ENCODE measurements at regions not wholly inside any gene's neighbourhood (a gene's known extent, or its start where the extent isn't known, plus 50 kb on each side); places are given as distances from the start of the nearest gene placed in this dataset.
"Not testable (repeated sequence)": the region's sequence is repeated elsewhere in the genome, so short reads cannot be mapped to it uniquely, and the experiment has no call there.

DNA sequence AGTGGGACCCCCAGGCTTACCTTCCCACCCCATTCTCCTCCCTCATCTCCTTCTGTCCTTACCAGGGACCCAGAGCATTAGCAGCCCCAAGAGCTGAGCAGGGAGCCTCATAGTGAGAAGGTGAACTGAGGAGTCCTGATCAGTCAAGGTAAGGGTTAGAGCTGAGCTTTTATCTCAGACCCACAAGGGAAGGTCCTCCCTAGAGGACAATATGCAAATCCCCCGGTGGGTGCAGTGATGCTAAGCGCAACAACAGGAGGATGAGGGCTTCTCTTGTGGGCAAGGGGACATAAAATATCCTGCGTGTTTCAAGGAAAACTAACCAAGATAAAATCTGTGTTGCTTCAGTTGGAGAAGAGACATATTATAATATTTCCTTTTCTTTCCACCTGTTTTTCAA is 505.2 kb downstream of the RPIA start:
- not testable (repeated sequence) for ATAC-seq (ENCODE audit: low FRiP score); DNase-seq (ENCODE audit: low spot score)

DNA sequence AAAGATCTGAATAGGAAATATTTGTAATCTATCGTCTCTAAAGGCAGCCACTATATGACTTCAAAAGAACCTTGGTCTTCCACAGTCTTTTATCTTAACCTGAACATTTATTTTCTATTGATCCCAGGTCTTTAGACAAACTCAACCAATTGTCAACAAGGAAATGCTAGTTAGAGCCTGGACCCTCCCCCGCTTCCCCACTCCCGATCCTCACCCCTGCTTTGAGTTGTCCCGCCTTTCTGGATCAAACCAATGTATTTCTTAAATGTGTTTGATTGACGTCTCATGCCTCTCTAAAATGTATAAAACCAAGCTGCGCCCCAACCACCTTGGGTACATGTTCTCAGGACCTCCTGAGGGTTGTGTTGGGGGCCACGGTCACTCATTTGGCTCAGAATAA is 506.6 kb downstream of the RPIA start:
- ATAC-seq (ENCODE audit: low FRiP score); DNase-seq (ENCODE audit: low spot score): not testable (repeated sequence)

DNA sequence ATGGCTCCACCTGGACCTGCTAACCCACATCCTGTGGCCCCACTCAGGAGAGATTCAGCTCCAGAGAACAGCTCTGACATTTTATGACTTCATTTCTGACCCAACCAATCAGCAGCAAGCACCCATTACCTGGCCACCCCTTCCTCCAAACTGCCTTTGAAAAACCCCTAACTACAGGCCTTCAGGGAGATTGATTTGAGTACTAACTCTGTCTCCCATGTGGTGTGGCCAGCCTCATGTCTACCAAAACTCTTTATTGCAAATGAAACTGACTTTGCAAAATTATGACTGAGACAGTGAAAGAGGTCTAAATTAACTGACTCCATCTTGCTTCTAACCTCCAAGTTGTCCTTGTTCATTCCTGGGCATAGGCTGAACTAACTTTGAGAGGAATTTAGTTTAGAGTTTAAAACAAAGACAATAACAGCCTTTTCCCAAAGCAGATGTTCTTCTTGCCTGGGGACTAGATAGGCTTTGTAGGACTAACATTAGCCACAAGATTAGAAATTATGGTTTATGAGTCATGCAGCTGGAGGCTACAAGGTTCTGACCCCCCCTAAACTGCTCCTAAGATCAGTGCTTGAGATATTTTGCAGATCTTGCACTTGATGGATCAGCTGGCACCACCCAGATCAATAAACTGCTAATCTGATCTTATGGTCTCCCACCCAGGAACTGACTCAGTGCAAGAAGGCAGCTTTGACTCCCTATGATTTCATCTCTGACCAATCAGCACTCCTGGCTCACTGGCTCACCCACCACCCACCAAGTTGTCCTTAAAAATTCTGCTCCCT is 508.2 kb downstream of the RPIA start:
- not testable (repeated sequence) for ATAC-seq (ENCODE audit: low FRiP score)

DNA sequence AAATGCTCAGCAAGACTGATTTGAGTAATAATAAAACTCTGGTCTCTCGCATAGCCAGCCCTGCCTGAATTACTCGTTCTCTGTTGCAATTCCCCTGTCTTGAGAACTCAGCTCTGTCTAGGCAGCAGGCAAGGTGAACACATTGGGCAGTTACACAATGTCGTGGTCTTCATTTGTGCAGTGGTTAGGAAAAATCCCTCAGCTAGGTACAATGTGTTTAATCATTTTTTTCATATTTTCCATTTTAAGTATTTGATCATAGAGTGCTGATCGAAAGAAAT is 508.7 kb downstream of the RPIA start:
- DNase-seq (ENCODE audit: low spot score); ATAC-seq (ENCODE audit: low FRiP score): not testable (repeated sequence)

More for the DNA sequence above, 508.2 kb downstream of the RPIA start:
- DNase-seq (ENCODE audit: low spot score), result not testable (repeated sequence)

DNA sequence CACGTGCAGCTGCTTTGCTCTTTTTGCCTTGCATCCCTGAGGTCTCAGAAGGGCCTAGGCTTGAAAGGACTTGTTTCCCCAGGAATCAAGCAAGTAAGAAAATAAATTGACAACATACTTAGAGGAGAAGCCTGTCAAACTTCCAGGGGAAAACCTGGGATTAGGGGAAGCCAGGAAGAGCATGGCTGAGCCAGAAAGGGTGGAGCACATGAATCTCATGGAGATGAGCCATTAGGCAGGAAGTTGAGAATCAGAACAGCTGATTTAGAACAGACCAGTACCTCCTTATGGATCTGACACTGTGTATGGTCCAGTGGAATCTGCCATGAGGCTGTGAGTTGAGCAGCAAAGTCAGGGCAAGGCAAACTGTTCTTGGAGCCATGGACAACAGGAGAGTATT is 511.0 kb downstream of the RPIA start:
- ATAC-seq (ENCODE audit: low FRiP score); DNase-seq (ENCODE audit: low spot score): not testable (repeated sequence)

DNA sequence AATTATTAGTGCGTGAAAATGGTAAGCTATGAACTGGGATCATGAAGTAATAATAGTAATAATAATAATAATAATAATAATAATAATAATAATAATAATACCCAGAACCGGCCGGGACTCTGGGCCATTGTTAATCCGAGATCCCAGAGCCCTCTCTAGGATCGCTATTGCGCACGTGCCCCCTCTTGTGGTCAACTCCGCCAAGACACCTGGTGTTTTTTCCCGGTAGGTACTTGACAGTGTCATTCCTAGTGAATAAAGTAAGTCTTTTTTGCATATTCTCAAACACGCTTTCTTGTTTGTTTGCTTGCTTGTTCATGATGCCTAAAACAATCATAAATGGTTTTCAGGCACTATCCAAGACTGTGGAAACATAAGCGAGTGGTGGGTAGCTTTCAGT is 513.7 kb downstream of the RPIA start:
- not testable (repeated sequence) for ATAC-seq (ENCODE audit: low FRiP score)
- DNase-seq (ENCODE audit: low spot score), result peak; percentile 52

DNA sequence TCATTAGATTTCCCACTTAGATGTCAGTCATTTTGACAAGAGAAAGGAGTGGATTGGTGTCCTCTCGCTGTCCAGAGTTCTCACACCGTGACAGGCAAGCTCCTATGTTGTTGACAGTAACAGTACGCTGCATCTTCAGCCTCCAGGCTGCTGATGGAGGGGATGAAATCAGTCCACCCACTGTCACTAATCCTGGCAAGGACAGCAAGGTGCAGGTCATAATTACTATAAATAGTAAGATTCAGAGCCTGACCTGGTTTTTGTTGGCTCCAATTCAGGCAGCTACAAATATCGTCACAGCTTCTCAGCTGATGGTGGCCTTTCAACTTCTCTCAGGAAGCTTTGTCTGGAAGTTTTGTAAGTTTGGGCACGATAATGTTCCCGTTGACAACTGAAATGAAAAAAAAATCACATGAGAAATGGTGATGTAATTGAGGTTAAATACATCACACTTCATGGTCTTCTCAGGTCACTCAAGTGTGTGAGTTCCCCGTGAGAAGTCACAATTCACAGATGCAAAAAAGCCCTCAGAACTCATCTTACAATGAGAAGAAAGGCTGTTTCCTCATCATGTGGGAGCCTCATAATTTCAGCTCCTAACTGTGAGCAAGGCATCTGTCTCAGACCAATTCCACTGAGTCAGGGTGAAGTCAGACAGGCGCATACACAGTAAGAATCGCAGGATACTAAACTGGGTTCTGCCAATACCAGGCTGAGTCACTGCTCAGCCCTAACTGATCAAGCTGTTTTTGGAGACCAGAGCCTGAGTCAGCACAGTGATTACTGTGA is 516.9 kb downstream of the RPIA start:
- peak; percentile 37 for ATAC-seq (ENCODE audit: low FRiP score)
- DNase-seq (ENCODE audit: low spot score), result not testable (repeated sequence)

DNA sequence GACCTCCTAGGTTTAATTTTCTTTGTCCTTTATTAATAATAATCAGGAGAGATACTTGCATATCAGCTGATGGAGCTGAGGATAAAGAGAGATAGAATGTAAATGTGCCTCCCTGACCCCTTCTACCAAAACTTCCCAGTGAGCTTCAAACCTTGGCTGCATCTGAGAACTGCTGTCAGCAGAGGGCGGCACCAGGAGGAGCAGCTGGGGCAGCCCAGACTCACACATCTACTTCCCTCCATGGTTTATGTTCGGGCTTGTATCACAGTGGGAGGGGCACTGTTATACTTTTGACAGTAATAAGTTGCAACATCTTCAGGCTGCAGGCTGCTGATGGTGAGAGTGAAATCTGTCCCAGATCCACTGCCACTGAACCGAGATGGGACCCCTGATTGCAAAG is 521.7 kb downstream of the RPIA start:
- not testable (repeated sequence) for ATAC-seq (ENCODE audit: low FRiP score); DNase-seq (ENCODE audit: low spot score)

DNA sequence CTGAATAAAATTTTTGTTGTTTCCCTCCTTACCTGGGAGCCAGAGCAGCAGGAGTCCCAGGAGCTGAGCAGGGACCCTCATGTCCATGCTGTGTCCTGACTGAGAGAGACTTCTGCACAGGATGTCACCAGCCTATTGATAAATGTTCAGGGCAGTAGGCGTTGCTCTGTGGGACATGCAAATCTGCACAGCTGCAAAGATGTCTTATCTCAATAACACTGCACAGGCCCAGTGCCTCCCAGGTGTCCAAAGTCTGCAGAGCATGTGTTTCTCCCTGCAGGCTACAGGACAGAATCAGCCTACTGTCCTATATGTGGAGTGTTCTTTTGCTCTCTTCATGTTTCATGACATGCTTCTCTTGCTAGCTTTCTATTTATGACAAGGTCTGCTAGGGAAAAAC is 522.3 kb downstream of the RPIA start:
- DNase-seq (ENCODE audit: low spot score); ATAC-seq (ENCODE audit: low FRiP score): not testable (repeated sequence)

DNA sequence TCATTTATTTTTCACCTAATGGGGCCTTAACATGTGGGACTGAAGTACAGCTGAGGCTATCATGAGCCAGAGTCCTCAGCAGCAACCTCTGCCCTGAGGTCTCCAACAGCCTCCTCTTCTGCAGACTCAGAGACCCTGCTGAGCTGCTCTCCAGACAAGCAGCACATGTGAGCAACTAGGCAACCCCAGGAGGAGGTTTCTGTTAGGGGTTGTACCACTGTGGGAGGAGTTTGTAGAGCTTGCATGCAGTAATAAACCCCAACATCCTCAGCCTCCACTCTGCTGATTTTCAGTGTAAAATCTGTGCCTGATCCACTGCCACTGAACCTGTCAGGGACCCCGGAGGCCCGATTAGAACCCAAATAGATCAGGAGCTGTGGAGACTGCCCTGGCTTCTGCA is 530.0 kb downstream of the RPIA start:
- DNase-seq (ENCODE audit: low spot score); ATAC-seq (ENCODE audit: low FRiP score): not testable (repeated sequence)

DNA sequence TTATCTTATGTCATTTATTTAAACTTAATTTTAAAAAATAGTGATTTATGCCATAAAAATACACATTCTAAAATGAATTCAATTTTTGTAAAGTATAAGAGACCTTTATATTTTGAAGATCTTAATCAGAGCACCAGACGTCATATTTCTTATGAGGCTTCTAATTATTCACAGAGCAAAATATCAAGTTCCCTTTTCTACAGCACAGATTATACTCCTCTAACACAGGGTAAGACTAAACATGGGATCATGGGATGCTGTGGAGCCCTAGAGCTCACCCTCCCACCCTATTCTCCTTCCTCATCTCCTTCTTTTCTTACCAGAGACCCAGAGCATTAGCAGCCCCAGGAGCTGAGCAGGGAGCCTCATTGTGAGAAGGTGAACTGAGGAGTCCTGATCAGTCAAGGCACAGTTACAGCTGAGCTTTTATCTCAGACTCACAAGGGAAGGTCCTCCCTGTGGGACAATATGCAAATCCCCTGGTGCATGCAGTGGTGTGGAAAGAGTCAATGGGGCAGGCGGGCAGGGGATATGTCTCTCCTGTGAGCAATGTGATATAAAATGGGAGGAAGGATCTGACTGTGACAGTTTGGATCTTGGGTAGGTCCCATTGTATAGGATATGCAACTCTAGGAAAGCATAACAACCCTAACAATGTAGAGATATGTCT is 530.7 kb downstream of the RPIA start:
- ATAC-seq (ENCODE audit: low FRiP score); DNase-seq (ENCODE audit: low spot score): not testable (repeated sequence)

DNA sequence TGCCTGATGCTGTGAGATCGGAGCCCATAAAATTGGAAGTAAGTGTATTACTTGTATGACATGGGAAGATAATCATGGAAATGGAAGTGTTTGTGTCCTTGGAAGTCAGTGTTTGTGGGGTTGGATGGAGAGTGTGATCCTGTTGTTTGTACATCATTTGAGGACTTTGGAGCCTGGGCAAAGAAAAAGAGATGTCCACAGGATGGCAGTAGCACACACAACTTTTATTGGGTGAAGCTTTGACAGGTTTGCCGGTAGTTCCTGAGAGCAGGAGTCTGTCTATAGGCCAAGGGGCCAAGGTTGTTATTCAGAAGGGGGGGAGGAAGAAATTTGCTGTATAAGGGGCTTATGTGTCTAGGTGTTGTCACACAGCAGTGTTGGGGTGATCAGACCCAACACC is 533.3 kb downstream of the RPIA start:
- not testable (repeated sequence) for ATAC-seq (ENCODE audit: low FRiP score); DNase-seq (ENCODE audit: low spot score)

DNA sequence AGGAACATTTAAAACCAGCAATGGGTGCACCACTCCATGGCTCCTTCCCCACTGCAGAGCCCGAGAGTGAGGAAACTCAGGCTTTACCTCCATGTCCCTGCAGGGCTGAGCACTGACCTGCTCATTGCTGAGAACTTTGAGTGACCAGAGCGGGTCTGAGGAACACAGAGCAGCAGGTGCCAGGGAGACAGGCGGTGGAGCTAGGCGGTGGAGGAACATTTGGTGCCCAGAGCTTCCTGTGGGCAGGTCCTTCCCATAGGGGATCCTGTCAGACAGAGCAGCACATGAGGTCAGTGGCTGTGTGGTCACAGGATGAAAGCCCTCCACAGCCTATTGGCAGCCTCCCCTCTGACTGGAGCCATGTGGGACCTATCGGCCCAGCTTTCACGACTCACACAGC is 538.5 kb downstream of the RPIA start:
- not testable (repeated sequence) for DNase-seq (ENCODE audit: low spot score); ATAC-seq (ENCODE audit: low FRiP score)

DNA sequence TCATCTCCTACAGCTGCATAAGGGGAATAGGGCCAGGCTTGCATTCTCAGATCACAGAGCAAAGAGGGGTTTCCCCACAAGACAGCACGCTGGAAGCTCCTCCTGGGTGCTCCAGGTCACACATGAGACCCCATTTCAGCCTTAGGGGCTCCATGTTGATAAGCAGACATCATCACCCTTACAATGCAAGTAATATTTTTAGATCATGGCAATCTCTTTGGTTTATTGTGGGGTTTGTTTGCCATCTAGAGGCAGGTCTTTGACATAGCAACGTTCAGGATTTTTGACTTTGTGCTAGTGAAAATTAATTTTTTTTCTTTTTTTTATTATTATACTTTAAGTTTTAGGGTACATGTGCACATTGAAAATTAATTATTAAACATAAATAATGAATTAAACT is 539.8 kb downstream of the RPIA start:
- DNase-seq (ENCODE audit: low spot score); ATAC-seq (ENCODE audit: low FRiP score): not testable (repeated sequence)

DNA sequence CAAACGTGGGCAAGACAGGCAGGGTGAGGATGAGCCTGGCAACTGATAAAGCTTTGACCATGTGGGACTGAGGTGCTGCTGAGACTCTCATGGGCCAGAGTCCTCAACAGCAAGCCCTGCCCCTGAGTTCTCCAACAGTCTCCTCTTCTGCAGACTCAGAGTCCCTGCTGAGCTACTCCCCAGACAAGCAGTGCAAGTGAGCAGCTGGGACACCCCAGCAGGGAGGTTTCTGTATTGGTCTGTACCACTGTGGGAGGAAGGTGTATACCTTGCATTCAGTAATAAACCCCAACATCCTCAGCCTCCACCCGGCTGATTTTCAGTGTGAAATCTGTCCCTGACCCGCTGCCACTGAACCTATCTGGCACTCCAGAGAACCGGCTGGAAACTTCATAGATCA is 542.5 kb downstream of the RPIA start:
- not testable (repeated sequence) for ATAC-seq (ENCODE audit: low FRiP score); DNase-seq (ENCODE audit: low spot score)

DNA sequence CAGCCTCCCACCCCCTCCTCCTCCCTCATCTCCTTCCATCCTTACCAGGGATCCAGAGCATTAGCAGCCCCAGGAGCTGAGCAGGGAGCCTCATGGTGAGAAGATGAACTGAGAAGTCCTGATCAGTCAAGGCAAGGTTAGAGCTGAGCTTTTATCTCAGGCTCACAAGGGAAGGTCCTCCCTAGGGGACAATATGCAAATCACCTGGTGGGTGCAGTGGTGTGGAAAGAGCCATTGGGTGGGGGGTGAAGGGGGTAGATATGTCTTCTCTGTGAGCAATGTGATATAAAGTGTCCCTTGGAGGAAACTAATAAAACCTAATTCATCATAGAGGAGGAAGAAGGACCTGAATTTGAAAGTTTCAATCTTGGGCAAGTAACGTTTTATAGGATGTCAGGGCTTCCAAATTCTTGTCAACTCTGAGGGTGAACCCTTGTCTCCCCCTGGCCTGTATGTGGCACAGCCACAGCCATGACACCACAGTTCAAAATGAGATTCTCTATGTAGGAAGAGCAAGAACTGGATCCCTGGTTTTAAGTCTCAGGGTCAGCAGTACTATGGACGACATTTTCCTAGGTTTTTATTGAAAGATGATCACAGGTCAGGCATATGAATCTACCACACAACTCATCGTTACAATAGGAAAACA is 543.5 kb downstream of the RPIA start:
- ATAC-seq (ENCODE audit: low FRiP score); DNase-seq (ENCODE audit: low spot score): not testable (repeated sequence)

DNA sequence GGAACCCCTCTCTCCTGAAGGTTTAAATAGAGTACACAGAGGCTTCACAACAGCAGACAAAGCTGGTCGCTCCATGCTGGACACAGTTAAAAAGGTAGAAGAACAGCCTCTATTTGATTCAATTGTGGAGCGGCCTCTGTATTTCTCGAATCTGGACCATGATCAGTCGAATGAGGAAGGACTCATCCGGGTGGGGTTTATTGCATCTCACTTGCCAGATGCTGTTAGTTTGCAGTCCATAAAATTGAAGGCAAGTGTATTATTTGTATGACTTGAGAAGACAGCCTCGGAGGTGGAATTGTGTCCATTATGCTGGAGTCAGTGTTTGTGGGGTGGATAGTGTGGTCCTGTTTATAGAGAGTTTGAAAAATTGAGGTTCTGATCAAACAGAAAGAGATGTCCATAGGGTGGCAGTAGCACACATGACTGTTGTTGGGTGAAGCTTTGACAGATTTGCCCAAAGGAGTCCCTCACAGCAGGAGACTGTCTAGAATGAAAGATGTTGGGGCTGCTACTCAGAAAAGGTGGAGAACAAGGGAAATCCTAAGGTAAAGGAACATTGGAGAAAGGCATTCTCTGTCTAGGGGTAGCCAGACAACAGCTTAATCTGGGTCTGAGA is 545.5 kb downstream of the RPIA start:
- not testable (repeated sequence) for ATAC-seq (ENCODE audit: low FRiP score)

DNA sequence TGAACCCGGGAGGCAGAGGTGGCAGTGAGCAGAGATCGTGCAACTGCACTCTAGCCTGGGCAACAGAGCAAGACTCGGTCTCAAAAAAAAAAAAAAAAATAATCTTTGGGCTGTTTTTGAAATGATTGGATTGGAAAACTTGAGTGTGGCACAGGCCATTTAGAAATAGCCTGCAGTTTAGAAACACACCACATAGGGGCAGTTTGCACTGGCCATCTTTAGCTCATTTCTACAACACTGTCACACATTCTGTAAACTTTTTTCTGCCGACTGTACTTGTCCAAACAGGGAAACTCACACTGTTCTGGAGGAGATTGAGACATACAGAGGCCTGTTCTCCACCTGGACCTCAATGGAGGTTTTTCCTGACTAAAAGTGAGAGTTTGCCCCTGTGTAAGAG is 546.3 kb downstream of the RPIA start:
- not testable (repeated sequence) for ATAC-seq (ENCODE audit: low FRiP score); DNase-seq (ENCODE audit: low spot score)

More for the DNA sequence above, 545.5 kb downstream of the RPIA start:
- not testable (repeated sequence) for DNase-seq (ENCODE audit: low spot score)

DNA sequence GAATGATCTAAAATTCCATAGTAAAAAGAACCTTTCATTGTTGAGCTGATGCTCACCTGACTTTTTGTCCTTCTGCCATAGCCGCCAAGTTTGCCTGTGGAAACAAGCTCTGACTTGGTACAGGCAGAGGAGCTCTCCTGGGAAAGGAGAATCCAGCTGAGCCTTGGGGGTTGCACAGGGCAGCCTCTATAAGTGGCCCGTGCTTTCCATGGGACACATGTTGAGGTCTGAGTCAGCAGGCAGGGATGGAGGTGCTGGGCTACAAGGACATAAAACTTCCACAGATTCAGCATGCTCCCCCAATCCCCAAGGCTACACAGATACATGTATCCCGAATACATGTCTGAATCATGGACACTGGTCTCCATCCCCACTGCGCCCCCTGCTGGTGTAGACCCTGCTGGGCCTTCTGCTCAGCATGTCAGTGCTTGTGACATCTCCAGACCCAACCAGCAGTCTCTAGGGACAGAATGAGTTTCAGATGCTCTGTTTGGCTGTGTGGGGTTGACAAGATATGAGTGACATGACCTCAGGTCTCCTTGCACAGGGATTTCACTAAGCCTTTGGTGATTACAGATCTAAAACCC is 551.7 kb downstream of the RPIA start:
- not testable (repeated sequence) for ATAC-seq (ENCODE audit: low FRiP score); DNase-seq (ENCODE audit: low spot score)

Data from omental fat pad (tissue), 1 donor.